IMR-90 (cell line): ENCODE measurements at regions not wholly inside any gene's neighbourhood (a gene's known extent, or its start where the extent isn't known, plus 50 kb on each side); places are given as distances from the start of the nearest gene placed in this dataset.

Experiments
- BHLHE40 ChIP-seq: fragments of 150-350 bp; IDR thresholded peaks from 2 replicates; pipeline ENCODE4 v1.6.1; 2016; ENCODE audit warnings: mild to moderate bottlenecking, low read depth, low read length
- CEBPB ChIP-seq: IDR thresholded peaks from 2 replicates; pipeline ENCODE4 v1.6.1; 2012; ENCODE audit warnings: low read depth, low read length, improper control_type of control experiment
- CHD1 ChIP-seq: IDR thresholded peaks from 2 replicates; pipeline ENCODE4 v1.6.1; 2012; ENCODE audit warnings: low read depth, low read length, improper control_type of control experiment
- CTCF ChIP-seq: conservative IDR thresholded peaks from 2 replicates; pipeline ENCODE4 v1.5.1; 2012; ENCODE audit warnings: mild to moderate bottlenecking, low read depth, low read length, improper control_type of control experiment
- POLR2A ChIP-seq: IDR thresholded peaks from 2 replicates; pipeline ENCODE4 v1.6.1; 2012; ENCODE audit warnings: mild to moderate bottlenecking, low read depth, low read length
- RCOR1 ChIP-seq: IDR thresholded peaks from 2 replicates; pipeline ENCODE4 v1.6.1; 2012; ENCODE audit warnings: mild to moderate bottlenecking, low read length, improper control_type of control experiment; ENCODE audit not compliant: insufficient replicate concordance
- RFX5 ChIP-seq: IDR thresholded peaks from 2 replicates; pipeline ENCODE4 v1.8.0; 2012; ENCODE audit warnings: low read depth, mild to moderate bottlenecking, low read length, moderate library complexity
- SMC3 ChIP-seq: fragments of 150-350 bp; IDR thresholded peaks from 2 replicates; pipeline ENCODE4 v1.6.1; 2016; ENCODE audit warnings: low read depth, mild to moderate bottlenecking, antibody characterized with exemption, low read length, moderate library complexity
- TF ChIP-seq, protein P1 (sequence below): fragments of 150-350 bp; IDR thresholded peaks from 2 replicates; pipeline ENCODE4 v1.6.1; 2017; ENCODE audit warnings: mild to moderate bottlenecking, antibody characterized with exemption, low read length, low read depth

- TF ChIP-seq, protein P1, sequence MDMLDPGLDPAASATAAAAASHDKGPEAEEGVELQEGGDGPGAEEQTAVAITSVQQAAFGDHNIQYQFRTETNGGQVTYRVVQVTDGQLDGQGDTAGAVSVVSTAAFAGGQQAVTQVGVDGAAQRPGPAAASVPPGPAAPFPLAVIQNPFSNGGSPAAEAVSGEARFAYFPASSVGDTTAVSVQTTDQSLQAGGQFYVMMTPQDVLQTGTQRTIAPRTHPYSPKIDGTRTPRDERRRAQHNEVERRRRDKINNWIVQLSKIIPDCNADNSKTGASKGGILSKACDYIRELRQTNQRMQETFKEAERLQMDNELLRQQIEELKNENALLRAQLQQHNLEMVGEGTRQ = no peak
- TF ChIP-seq CEBPB (no peak), CHD1 (no peak), BHLHE40 (no peak), POLR2A (no peak), CTCF (no peak), SMC3 (no peak), RFX5 (no peak), RCOR1 (no peak)
These were observed 496.9 kb downstream of the KCTD12 start for GRCh38 chr13:76389321-76389720.
